Left forelimb (tissue), 1 donor: ENCODE measurements at regions not wholly inside any gene's neighbourhood (a gene's known extent, or its start where the extent isn't known, plus 50 kb on each side); places are given as distances from the start of the nearest gene placed in this dataset.

Experiments
- DNase-seq: peaks from one replicate; pipeline ENCODE4 v3.0.0-alpha.2; 2018; ENCODE audit warnings: low spot score

GRCh38 chr14:27945512-27945911 lies 821.1 kb upstream of the FOXG1 start:
- no peak for DNase-seq

GRCh38 chr14:27958757-27959156 lies 807.8 kb upstream of the FOXG1 start:
- DNase-seq, result no peak

GRCh38 chr14:27995691-27996090 lies 770.9 kb upstream of the FOXG1 start:
- DNase-seq, result no peak

GRCh38 chr14:28001002-28001401 lies 765.6 kb upstream of the FOXG1 start:
- DNase-seq, result no peak

GRCh38 chr14:28012629-28013415 lies 753.8 kb upstream of the FOXG1 start:
- no peak for DNase-seq

- no peak for DNase-seq
Measured at GRCh38 chr14:28020112-28020511, 746.5 kb upstream of the FOXG1 start.

- no peak for DNase-seq
Measured at GRCh38 chr14:28023853-28024252, 742.7 kb upstream of the FOXG1 start.

GRCh38 chr14:28052251-28052650 lies 714.3 kb upstream of the FOXG1 start:
- no peak for DNase-seq

- no peak for DNase-seq
Measured at GRCh38 chr14:28055008-28055407, 711.6 kb upstream of the FOXG1 start.

GRCh38 chr14:28057359-28058296 lies 709.0 kb upstream of the FOXG1 start:
- no peak for DNase-seq

- no peak for DNase-seq
Measured at GRCh38 chr14:28059254-28059653, 707.3 kb upstream of the FOXG1 start.

- no peak for DNase-seq
Measured at GRCh38 chr14:28061006-28061405, 705.6 kb upstream of the FOXG1 start.

- DNase-seq, result no peak
Measured at GRCh38 chr14:28077021-28077420, 689.6 kb upstream of the FOXG1 start.

GRCh38 chr14:28083389-28083788 lies 683.2 kb upstream of the FOXG1 start:
- no peak for DNase-seq

- no peak for DNase-seq
Measured at GRCh38 chr14:28088125-28088524, 678.5 kb upstream of the FOXG1 start.

GRCh38 chr14:28097585-28097984 lies 669.0 kb upstream of the FOXG1 start:
- DNase-seq, result no peak

- no peak for DNase-seq
Measured at GRCh38 chr14:28098856-28099255, 667.7 kb upstream of the FOXG1 start.

GRCh38 chr14:28102001-28102400 lies 664.6 kb upstream of the FOXG1 start:
- DNase-seq, result no peak

GRCh38 chr14:28102814-28103213 lies 663.8 kb upstream of the FOXG1 start:
- no peak for DNase-seq

- no peak for DNase-seq
Measured at GRCh38 chr14:28113311-28113710, 653.3 kb upstream of the FOXG1 start.

- DNase-seq, result no peak
Measured at GRCh38 chr14:28116716-28117115, 649.9 kb upstream of the FOXG1 start.

- no peak for DNase-seq
Measured at GRCh38 chr14:28119849-28120248, 646.7 kb upstream of the FOXG1 start.

- DNase-seq, result no peak
Measured at GRCh38 chr14:28120391-28120790, 646.2 kb upstream of the FOXG1 start.
